GM19372 (cell line): ENCODE measurements at regions not wholly inside any gene's neighbourhood (a gene's known extent, or its start where the extent isn't known, plus 50 kb on each side); places are given as distances from the start of the nearest gene placed in this dataset.

Experiments used
- ATAC-seq: cut with Tn5 transposase; IDR thresholded peaks from one replicate; pipeline ENCODE4 v1.9.1; 2021; ENCODE audit warnings: mild to moderate bottlenecking, low read depth, moderate library complexity; ENCODE audit not compliant: unreplicated experiment

GRCh38 chr2:144217853-144218633 is 301.9 kb downstream of the ZEB2 start:
- no peak for ATAC-seq

GRCh38 chr2:144215701-144216675 is 303.9 kb downstream of the ZEB2 start:
- ATAC-seq, result no peak

DNA sequence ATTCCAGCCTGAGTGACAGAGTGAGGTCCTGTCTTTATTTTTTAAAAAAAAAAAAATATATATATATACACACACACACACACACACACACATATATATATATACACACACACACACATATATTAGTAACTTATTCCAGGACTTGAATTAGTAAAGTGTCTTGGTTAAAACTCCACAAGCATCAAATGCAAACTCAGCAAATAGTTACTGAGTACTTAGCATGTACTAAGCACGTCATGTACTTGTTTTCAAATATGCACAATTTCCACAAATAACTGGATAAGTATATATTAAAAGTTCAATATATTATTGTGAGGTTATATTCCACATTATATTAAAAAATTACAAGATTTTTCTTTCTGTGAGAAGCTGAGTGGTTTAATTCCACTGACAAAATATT is 304.7 kb downstream of the ZEB2 start:
- no peak for ATAC-seq

GRCh38 chr2:144213797-144214196 is 306.1 kb downstream of the ZEB2 start:
- peak; percentile 92 for ATAC-seq

DNA sequence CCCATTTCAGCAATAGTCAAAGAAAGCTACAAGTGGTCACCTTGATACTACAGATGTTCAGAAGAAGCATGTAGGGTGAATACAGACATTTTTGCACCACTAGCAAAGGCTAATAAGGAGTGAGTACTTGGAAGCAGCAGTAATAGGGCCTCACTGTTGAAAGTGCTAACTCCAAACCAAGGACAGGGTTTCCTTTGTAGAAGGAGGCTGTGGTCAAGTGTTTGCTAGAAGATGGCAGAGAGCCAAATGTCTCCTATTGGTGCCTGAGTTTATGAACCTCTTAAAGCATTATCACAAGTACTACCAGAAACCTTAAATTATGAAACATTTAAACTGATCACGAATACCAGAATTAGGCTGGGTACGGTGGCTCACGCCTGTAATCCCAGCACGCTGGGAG is 308.1 kb downstream of the ZEB2 start:
- no peak for ATAC-seq

- ATAC-seq, result no peak
These were observed 308.9 kb downstream of the ZEB2 start for GRCh38 chr2:144211065-144211464.

- ATAC-seq, result no peak
These were observed 309.8 kb downstream of the ZEB2 start for GRCh38 chr2:144210076-144210475.

DNA sequence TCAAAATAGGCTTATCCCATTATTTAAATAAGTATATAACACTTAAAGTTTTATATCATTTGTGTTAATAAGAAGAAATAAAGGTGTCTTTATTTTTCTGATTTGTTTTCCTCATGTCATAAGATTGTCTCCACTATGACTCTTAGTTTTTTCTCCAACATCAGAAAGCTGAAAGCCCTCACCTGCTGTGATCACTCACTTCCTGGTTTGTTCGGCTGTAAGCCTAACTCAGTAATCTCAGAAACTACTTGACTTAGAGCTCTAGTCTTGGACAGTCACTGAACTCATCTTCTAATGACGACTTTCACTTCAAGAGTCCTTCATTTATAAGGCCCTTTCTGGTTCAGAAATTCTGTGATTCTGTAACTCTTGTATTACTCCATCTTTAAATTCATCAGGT is 311.0 kb downstream of the ZEB2 start:
- ATAC-seq, result no peak

DNA sequence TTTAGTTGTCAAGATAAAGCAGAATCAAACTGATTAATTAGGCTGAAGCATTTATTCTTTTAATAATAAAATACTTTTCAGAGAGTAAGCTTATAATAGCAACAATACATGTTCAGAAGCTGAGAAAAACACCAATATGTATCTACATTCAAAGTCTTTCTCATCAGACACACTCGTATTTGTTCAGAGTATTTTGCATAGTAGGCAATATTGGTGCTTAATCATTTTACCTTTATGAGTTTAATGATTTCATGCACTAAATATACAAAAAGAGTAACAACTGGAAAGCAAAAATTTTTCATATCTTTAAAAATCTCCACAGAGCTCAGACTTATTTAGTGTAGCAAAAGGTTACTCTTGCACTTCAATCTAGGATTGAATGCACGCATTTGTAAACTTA is 313.9 kb downstream of the ZEB2 start:
- no peak for ATAC-seq

DNA sequence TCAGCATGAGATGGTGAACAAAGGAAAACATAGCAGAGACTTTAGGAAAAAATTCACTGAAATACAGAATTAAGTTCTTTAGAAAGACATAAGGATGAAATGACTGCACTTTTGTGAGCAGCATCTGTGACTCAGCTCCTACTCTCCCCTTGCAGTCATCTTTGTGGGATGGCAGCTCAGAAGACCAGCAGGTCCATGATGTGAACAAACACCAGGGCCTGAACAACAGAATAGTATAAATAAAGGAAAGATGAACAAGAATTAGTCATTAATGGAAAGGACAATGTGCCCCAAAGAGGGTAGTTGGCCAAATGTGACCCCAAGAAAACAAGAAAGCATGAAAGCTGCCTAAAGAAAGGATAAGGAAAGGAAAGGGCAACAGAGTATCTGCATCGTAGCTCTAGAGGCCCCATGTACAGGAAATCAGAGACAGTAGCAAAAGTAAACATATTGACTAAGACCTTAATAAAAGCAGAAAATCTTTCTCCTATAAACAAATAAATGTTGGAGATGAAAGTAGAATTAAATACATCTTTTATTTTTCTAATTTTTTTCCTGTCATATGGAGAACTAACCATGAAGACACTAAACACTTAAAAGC is 318.0 kb downstream of the ZEB2 start:
- no peak for ATAC-seq

DNA sequence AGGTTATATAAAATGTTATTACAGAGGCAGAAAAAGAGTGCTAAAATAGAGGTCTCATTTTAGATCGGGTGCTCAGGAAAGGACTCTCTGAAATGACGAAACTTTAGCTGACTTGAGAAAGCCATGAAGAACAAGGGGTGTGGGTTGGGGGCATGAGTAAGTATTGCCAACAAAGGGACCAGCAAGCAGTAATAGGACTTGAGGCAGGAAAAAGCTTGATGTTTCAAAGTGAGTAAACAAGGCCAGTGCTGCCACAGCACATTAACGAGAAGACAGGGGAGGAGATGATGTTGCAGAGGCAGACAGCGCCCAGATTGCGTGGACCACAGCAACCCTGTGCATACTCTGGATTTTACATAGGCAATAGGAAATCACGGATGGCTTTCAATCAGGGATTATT is 318.8 kb downstream of the ZEB2 start:
- ATAC-seq, result no peak

GRCh38 chr2:144198116-144198515 is 321.8 kb downstream of the ZEB2 start:
- no peak for ATAC-seq

- no peak for ATAC-seq
These were observed 325.4 kb downstream of the ZEB2 start for GRCh38 chr2:144194326-144195071.

DNA sequence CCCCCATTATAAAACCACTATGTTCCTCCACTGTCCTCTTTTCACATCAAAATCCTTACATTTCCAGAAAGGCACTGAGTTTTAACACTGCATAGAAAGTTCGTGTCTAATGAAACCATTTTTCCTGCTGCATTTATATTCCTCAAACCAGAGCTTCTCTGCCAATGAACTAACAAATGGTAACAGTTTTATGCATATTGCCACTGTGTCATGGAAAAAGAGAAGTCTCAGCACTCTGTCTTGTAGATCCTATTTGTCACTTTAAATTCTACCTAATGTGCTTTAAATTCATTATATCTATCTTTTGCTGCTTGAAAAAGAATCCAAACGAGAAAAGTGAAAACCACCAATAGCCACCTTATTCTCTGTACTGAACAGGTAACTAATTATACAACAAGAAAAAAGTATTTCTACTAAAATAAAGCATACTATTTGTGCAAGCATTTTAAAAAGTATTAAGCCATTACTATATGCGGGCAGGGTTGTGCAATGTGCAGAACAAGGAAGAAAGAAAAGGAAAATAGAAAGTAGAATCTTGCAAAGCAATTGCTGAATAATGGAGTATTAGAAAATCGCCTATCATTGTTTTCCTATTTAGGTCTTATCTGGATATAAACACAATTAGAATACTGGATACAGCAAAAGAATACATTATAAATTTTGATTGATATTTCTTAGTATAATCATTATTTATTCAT is 328.9 kb downstream of the ZEB2 start:
- ATAC-seq, result no peak

GRCh38 chr2:144183727-144184126 is 336.2 kb downstream of the ZEB2 start:
- peak; percentile 99 for ATAC-seq

DNA sequence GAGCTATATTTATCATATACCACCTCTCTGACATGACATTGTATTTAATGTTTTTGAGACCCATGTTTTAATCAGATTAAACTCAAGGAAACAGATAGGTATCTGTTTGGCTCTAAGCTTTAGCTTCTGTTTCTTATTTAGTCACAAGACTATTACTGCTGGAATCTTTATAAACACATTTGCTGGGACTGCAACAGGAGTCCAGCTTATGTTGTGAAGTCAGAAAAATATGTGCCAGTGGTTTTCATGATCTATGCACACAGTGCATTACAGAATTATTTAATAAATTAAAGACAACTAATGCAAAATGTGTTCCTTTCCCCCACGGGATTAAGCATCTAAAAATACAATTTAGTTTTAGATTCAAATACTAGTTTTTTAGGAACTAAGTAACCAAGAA is 338.9 kb downstream of the ZEB2 start:
- no peak for ATAC-seq

DNA sequence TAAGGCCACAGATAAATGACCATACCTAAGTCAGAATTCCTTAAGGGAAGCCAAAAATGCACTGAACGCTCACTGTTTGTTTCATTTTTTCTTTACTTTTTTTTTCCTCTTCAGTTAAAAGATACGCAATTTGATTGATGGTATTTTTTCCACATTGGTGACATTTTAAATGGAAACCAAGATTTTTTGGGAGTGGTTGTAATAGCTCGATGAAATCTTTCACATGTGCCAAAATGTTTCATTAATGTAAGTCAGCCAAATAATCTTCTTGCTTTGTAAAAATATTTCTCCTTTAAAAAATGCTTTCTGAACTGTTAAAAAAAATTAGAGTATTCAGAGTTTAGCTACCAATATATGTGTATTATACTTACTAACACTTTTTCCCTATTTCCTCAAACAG is 339.8 kb downstream of the ZEB2 start:
- ATAC-seq, result no peak

- no peak for ATAC-seq
These were observed 349.7 kb downstream of the ZEB2 start for GRCh38 chr2:144170179-144170578.

DNA sequence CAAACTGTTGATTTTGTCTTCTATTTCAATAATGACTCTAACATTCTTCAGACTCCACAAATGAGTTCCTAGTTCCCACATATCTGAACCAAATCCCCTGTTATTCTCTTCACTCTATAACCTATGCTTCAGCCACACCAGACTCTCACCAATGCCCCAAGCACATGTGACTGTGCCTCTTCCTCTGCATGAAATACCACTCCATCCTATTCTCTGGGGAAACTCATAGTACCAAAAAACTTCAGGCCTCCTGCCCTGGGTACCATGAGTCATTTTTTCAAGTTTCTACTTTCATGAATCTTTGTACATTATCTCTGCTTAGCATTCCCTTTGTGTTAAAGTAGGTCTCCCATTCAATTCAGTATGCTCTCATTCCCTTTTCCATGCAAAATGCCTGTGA is 353.2 kb downstream of the ZEB2 start:
- ATAC-seq, result no peak
